ENCODE measurements at regions not wholly inside any gene's neighbourhood (a gene's known extent, or its start where the extent isn't known, plus 50 kb on each side); places are given as distances from the start of the nearest gene placed in this dataset.
"Not testable (repeated sequence)": the region's sequence is repeated elsewhere in the genome, so short reads cannot be mapped to it uniquely, and the experiment has no call there.

DNA sequence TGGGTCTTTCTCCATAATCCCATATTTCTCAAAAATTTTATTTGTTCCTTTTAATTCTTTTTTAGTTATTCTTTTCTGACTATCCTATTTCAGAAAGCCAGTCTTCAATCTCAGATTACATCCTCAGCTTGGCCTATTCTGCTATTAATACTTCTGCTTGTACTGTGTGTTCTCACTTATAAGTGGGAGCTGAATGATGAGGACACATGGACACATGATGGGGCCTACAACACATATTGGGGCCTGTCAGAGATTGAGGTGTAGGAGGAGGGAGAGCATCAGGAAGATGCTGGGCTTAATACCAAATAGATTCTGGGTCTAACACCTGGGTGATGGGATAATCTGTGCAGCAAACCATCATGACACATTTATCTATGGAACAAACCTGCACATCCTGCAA lies 82.3 kb downstream of the MAGEE1 start:
- no peak for DNase-seq

DNA sequence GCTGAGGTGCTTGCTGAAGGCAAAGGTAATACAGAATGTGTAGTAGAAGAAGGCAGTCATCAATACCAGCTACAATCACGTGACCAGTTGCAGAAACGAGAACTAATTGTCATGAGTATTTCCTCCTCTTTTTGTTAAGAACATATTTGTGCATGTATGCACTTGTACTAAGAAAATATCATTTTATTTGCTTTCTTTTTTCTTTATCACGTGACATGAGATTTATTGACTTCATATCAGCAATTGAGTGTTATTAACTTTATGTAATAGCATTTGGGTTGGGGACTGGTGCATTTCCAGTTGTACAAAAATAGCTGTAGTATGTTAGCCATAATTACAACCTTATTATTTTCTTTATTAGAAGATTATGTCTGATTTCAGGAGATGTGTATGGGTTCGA lies 90.0 kb downstream of the MAGEE1 start:
- DNase-seq, result no peak

DNA sequence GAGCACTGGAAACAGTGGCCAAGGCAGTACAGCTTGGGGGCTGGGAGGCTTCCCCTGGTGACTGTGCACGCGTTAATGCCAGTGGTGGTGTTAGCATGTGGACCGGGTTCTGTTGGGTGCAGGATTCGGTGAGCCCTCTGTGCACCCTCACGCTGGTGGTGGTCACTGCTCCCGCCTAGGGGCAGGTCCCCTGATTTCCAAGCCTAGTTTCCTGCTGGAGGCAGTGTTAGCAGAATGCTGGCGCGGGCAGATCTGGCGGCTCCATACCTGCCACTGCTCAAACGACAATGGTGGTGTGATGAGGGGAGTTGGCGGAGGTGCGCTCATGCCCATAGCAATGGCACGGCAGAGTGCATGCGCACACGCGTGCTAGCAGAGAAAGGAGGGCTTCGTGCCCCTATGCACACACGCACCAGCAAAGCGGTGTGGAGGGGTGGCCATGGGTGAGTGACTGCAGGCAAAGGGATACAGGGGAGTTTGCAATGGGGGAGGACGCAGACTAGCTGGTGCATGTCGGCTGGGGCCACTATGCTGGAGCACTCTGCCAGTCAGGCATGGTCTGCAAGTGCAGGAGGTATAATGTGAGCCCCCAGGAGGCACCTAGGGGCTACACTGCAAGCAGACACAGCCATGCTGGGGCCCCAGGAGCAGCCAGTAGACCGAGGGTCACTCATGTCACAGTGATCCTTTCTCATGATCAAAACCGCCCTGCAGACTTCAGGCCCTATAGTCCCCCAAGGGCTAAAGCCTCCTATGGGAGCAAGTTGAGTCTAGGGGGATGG lies 93.0 kb downstream of the MAGEE1 start:
- no peak for DNase-seq

DNA sequence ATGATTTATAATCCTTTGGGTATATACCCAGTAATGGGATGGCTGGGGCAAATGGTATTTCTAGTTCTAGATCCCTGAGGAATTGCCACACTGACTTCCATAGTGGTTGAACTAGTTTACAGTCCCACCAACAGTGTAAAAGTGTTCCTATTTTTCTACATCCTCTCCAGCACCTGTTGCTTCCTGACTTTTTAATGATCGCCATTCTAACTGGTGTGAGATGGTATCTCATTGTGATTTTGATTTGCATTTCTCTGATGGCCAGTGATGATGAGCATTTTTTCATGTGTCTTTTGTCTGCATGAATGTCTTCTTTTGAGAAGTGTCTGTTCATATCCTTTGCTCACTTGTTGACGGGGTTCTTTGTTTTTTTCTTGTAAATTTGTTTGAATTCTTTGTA lies 108.2 kb downstream of the MAGEE1 start:
- DNase-seq, result not testable (repeated sequence)

DNA sequence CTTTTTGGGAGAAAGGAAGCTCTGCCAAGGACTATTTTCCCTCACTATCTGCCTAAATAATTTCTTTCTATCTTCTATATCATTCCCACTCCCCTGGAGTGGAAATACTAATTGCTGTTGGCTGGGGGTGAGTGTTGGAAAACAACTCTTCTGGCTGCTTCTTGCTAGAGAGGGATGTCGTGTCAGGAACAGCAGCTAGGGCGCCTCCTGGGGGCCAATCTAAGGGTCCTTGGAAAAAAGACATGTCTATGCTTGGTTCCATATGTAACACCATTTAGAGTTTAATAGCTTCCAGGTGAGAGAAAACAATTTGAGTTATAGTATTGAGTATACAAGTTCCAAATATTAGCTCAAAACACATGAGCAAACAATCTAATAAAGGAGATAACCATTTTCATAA lies 111.3 kb downstream of the MAGEE1 start:
- no peak for DNase-seq

DNA sequence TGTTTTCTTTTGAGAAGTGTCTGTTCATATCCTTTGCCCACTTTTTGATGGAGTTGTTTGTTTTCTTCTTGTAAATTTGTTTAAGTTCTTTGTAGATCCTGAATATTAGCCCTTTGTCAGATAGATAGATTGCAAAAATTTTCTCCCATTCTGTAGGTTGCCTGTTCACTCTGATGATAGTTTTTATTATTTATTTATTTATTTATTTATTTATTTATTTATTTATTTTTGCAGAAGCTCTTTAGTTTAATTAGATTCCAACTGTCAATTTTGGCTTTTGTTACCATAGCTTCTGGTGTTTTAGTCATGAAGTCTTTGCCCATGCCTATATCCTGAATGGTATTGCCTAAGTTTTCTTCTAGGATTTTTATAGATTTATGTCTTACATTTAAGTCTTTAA lies 115.9 kb downstream of the MAGEE1 start:
- DNase-seq, result not testable (repeated sequence)

DNA sequence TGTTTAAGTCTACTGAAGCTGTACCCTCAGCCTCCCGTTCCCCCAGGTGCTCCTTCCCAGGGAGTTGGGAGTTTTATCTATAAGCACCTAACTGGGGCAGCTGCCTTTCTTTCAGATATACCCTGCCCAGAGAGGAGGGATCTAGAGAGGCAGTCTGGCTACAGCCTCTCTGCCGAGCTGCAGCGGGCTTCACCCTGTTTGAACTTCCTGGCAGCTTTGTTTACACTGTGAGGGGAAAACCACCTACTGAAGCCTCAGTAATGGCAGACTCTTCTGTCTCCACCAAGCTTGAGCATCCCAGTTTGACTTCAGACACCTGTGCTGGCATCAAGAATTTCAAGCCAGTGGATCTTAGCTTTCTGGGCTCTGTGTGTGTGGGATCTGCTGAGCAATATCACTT lies 122.5 kb downstream of the MAGEE1 start:
- DNase-seq, result no peak

DNA sequence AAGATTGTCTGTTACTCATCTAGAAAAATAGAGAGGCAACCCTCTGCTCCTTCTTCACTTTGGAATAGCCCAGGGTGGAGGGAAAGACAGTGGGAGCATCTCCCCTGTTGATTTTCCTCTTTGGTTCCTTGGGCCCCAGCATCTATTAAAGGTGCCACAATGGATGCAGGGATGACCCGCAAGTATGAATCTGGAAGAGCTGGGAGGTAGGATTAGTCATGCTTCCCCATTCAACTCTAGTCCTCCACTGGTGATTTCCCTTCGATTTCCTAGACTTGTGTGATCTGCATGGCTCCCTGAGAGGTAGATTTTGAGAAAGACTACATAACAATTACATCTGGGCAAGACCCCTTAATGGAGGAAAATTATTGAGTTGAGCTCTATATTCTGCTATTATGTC lies 127.8 kb downstream of the MAGEE1 start:
- no peak for DNase-seq

DNA sequence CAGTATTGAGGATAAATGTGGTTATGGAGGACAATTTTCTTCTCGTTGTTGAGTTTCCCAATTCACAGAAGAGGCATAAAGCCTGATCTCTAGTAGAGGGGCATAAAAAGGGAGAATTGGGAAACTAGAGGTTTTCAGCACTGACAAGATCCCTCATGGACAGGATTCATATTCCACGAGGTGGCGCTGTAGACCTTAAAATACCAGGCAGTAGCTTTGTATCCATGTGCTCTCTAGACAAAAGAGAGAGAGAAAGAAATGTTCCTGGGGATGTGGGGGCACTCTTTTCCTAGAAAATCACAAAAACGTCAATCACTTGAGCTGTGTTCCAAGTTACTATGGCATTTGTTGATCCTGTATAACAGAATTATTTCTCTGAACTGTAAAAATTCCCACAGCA lies 128.3 kb downstream of the MAGEE1 start:
- peak; percentile 7 for DNase-seq

DNA sequence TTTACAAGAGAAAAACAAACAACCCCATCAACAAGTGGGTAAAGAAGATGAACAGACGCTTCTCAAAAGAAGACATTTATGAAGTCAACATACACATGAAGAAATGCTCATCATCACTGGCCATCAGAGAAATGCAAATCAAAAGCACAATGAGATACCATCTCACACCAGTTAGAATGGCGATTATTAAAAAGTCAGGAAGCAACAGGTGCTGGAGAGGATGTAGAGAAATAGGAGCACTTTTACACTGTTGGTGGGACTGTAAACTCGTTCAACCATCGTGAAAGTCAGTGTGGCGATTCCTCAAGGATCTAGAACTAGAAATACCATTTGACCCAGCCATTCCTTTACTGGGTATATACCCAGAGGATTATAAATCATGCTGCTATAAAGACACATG lies 137.3 kb downstream of the MAGEE1 start:
- not testable (repeated sequence) for DNase-seq

DNA sequence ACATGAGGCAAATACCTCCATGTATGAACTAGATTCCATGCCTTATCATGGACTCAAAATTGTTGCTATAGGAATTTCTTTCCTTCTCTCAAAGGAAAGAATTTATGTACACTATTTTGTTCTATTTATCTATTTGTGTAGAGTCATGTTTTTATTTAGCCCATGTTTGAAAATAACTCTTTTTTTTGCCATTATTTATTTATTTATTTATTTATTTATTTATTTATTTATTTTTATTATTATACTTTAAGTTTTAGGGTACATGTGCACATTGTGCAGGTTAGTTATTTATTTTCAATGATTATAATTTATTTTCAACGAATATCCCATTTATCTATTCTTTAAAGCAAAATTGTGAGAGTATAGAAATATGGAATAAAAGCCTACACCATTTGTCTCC lies 177.9 kb downstream of the MAGEE1 start:
- no peak for DNase-seq

DNA sequence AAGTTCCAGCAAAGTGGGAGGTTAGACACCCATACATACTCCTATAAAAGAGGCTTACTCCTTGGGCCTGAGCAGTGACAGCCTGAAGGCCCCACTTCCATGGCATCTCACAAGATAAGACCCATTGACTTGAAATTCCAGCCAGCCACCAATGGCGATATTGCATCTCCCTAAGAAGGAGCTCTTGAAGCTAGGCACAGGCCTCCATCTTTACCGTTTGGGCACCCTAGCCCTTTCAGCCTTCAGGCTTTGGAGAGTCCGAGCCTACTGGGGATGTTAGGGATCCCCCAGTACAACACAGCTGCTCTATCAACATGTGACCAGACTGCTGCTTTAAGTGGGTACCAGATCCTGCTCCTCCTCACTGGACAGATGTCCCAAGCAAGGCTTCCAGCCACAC lies 189.5 kb downstream of the MAGEE1 start:
- no peak for DNase-seq

DNA sequence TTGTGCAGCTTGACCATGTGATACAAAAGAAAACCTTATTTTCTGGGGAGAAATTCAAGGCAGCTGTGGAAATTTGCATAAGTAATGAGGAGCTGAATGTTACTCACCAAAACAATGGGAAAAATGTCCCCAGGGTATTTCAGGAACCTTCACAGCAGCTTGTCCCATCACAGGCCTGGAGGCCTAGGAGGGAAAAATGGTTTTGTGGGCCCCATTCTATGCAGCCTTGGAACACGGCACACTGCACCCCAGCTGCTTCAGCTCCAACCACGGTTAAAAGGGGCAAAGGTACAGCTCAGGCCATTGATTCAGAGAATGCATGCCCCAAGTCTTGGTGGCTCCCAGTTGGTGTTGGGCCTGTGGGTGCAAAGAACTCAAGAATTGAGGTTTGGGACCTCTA lies 216.1 kb downstream of the MAGEE1 start:
- no peak for DNase-seq

DNA sequence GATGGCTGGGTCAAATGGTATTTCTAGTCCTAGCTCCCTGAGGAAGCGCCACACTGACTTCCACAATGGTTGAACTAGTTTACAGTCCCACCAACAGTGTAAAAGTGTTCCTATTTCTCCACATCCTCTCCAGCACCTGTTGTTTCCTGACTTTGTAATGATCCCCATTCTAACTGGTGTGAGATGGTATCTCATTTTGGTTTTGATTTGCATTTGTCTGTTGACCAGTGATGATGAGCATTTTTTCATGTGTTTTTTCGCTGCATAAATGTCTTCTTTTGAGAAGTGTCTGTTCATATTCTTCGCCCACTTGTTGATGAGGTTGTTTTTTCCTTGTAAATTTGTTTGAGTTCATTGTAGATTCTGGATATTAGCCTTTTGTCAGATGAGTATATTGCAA lies 223.9 kb downstream of the MAGEE1 start:
- not testable (repeated sequence) for DNase-seq

DNA sequence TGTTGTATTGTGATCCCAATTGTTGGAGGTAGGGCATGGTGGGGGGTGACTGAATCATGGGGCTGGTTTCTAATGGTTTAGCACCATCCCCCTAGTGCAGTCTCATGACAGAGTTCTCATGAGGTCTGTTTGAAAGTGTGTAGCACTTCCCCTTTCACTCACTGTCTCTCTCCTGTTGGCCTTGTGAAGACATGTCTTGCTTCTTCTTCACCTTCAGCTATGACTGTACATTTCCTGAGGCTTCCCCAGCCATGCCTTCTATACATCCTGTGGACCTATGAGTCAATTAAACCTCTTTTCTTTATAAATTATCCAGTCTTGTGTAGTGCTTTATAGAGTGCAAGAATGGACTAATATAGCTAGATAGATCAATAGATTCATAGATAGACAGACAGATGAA lies 230.0 kb downstream of the MAGEE1 start:
- no peak for DNase-seq
